CD4-positive, alpha-beta T cell treated with Interleukin-4 for 1 hour (primary cell): ENCODE measurements at regions not wholly inside any gene's neighbourhood (a gene's known extent, or its start where the extent isn't known, plus 50 kb on each side); places are given as distances from the start of the nearest gene placed in this dataset.
"Not testable (repeated sequence)": the region's sequence is repeated elsewhere in the genome, so short reads cannot be mapped to it uniquely, and the experiment has no call there.

Experiments used
- DNase-seq, 2 donors: peaks; one replicate each; pipeline ENCODE4 v3.0.0-alpha.2; 2020 to 2022

- no peak for DNase-seq
Measured at GRCh38 chr5:124873188-124873587, 126.7 kb upstream of the ZNF608 start.

GRCh38 chr5:124873713-124874112, 127.3 kb upstream of the ZNF608 start:
- no peak for DNase-seq

GRCh38 chr5:124876566-124876965, 130.1 kb upstream of the ZNF608 start:
- no peak for DNase-seq

- no peak for DNase-seq
Measured at GRCh38 chr5:124876983-124877382, 130.5 kb upstream of the ZNF608 start.

GRCh38 chr5:124877501-124878146, 131.2 kb upstream of the ZNF608 start:
- no peak for DNase-seq

- DNase-seq, result no peak
Measured at GRCh38 chr5:124878583-124879342, 132.3 kb upstream of the ZNF608 start.

GRCh38 chr5:124880903-124881697, 134.7 kb upstream of the ZNF608 start:
- no peak for DNase-seq

GRCh38 chr5:124883681-124884080, 137.2 kb upstream of the ZNF608 start:
- no peak for DNase-seq

GRCh38 chr5:124884114-124884513, 137.7 kb upstream of the ZNF608 start:
- DNase-seq, result no peak

GRCh38 chr5:124885490-124885889, 139.1 kb upstream of the ZNF608 start:
- no peak for DNase-seq

- no peak for DNase-seq
Measured at GRCh38 chr5:124887223-124887622, 140.8 kb upstream of the ZNF608 start.

GRCh38 chr5:124888050-124888506, 141.6 kb upstream of the ZNF608 start:
- no peak for DNase-seq

- DNase-seq, result no peak
Measured at GRCh38 chr5:124888622-124889485, 142.4 kb upstream of the ZNF608 start.

GRCh38 chr5:124889486-124889825, 143.0 kb upstream of the ZNF608 start:
- DNase-seq, result no peak

GRCh38 chr5:124889850-124890249, 143.4 kb upstream of the ZNF608 start:
- no peak for DNase-seq

GRCh38 chr5:124890442-124890841, 144.0 kb upstream of the ZNF608 start:
- DNase-seq, result not testable (repeated sequence)

GRCh38 chr5:124891179-124891578, 144.7 kb upstream of the ZNF608 start:
- DNase-seq, result no peak

- no peak for DNase-seq
Measured at GRCh38 chr5:124892185-124892848, 145.9 kb upstream of the ZNF608 start.

- no peak for DNase-seq
Measured at GRCh38 chr5:124894541-124894940, 148.1 kb upstream of the ZNF608 start.

GRCh38 chr5:124895236-124895635, 148.8 kb upstream of the ZNF608 start:
- no peak for DNase-seq

- no peak for DNase-seq
Measured at GRCh38 chr5:124901081-124901480, 154.6 kb upstream of the ZNF608 start.
